Coronary artery (tissue), 2 donors: ENCODE measurements at regions not wholly inside any gene's neighbourhood (a gene's known extent, or its start where the extent isn't known, plus 50 kb on each side); places are given as distances from the start of the nearest gene placed in this dataset.

Experiments
- DNase-seq: peaks from one replicate; pipeline ENCODE4 v3.0.0-alpha.2; 2017; ENCODE audit warnings: low spot score
- H3K27ac ChIP-seq, 2 donors: fragments of 200-600 bp; sonication (generic); one replicate each; pipeline ENCODE4 v1.5.1; 2016 to 2019
- H3K4me3 ChIP-seq: fragments of 200-600 bp; sonication (generic); 2 replicates; pipeline ENCODE4 v1.5.1; 2016; ENCODE audit warnings: mild to moderate bottlenecking, moderate library complexity
- CTCF ChIP-seq: fragments of 200-600 bp; sonication (generic); IDR thresholded peaks from one replicate; pipeline ENCODE4 v1.5.1; 2019; ENCODE audit warnings: antibody characterized with exemption

DNA sequence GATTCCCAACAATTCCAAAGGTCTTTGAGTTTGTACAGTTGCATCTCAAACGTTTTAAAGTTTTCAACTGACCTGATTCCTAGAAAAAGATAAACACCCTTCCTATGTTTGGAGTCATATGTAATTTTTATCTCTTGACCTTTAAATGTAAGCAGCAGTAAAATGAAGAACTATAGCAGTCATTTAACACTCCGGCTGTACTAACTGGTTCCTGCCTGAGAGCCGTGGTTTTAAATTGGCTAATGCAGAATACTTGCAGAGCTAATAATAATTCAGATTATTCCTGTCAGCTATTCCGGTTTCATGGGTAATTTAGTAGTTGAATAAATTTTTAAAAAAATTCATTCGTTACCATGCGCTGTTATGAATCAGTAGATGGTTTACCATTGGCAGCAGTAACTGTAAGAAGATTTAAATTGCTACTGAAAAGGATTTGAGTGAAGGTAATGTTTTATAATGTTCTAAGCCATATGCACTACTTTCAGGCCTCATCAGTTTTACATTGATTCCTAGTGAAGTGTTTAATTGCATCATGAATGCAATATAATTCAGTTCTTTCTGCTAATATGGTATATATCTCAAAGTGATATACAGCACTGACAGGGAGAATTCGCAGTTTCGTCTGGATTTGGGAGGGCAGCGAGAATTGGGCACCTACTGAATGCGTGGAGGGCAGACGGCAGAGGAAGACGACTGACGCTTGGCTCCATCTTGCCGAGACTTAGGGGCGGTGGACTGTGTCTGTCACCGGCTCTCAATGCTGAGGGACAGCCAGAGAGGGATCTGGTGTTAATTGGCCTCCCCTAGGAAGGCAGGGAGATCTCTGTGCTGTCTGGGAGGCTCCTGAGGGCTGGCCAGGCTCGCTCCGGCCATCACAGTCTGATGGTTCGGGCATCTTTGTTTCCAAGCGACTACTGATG, 217.7 kb downstream of the PHETA1 start:
- no peak overlapping the region for H3K4me3 ChIP-seq
- TF ChIP-seq CTCF = no peak
- no peak for DNase-seq
- no peak overlapping the region for H3K27ac ChIP-seq

DNA sequence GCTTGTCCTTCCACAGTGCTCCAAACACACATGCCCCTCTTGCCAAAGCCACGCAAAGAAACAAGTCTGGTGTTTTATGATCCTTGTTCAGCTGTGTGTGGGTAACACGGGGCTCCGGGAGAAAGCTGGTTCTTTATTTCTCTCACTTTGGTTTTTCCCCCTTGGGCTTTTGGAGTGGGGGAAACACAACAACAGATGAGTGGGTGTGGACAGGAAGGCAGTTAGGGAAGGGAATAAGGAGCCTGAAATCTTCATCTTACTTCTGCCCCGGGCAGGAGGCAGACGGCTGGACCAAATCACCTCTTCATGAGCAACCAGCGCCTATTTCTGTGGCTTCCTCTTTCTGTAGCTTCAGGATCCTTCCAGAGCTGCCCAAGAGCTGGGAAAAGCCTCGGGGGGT, 218.5 kb downstream of the PHETA1 start:
- Histone ChIP-seq H3K27ac (no peak overlapping the region), H3K4me3 (no peak overlapping the region)
- no peak for DNase-seq
- TF ChIP-seq CTCF = no peak

GRCh38 chr12:111149299-111149698, 219.6 kb downstream of the PHETA1 start:
- H3K4me3 ChIP-seq = no peak overlapping the region
- no peak overlapping the region for H3K27ac ChIP-seq
- no peak for TF ChIP-seq CTCF
- DNase-seq = no peak

- no peak for TF ChIP-seq CTCF
- DNase-seq = no peak
- Histone ChIP-seq H3K4me3 (no peak overlapping the region), H3K27ac (no peak overlapping the region)
Measured at GRCh38 chr12:111148005-111148404, 220.9 kb downstream of the PHETA1 start.

DNA sequence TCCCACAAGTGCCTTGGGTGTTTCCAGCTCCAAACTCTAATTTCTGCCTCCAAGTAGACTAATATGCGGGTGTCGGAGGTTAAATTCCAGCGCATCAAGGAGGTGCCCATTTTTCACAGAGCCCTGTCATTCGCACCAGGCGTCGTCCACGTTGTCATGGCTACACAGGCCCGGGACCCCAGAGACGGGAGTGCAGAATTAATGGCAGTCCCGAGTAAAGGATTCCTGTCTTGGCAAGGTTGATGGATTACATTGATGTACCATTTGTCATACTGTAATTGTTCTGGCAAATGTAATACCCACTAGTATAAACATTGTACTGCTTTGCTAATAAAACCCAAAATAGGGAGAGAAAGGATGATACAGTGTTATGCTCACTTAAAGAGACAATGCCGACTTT, 222.9 kb upstream of the MYL2 start:
- Histone ChIP-seq H3K27ac (no peak overlapping the region), H3K4me3 (no peak overlapping the region)
- no peak for DNase-seq
- TF ChIP-seq CTCF = no peak

DNA sequence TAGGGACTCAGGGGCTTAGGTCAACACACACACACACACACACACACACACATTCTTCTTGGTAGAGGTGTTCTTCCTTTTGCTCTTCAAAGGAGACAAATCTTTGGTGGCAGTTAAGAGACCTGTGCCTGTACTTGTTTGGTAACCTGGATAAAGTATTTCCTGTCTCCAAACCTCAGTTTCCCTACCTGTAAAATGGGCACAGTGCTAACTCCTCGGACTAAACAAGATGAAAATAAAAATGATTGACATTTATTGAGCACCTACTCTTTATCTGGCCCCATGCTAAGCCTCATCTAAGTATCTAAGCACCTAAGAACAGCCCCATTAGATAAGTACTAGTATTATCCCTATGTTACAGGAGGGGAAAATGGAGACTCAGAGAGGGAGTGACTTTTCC, 220.8 kb upstream of the MYL2 start:
- TF ChIP-seq CTCF = no peak
- H3K4me3 ChIP-seq = no peak overlapping the region
- no peak for DNase-seq

DNA sequence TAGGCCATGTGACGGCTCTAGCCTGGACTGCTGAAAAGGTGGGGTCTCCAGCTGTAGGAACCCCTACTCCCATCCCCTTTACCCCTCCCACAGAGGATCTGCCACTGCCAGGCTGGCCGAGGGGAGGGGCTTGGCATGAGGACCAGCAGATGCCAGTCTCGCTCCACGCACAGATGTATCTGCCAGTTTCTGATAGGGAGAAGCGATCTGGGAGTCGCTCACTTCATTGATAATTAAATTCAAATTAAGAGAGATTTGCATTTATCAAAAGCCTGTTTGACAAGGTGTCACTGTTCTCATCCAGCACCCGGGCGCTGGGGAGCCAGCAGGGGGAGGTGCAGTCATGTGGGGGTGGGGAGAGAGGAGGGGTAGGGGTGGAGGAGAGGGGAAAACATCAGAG, 217.6 kb upstream of the MYL2 start:
- H3K27ac ChIP-seq = no peak overlapping the region
- TF ChIP-seq CTCF = no peak
- H3K4me3 ChIP-seq = no peak overlapping the region
- DNase-seq = no peak

More for the DNA sequence above, 220.8 kb upstream of the MYL2 start:
- no peak overlapping the region for H3K27ac ChIP-seq
